ENCODE measurements at regions not wholly inside any gene's neighbourhood (a gene's known extent, or its start where the extent isn't known, plus 50 kb on each side); places are given as distances from the start of the nearest gene placed in this dataset.

- H3K4me3 ChIP-seq (replicated peaks in 1 of 2; ENCODE audit: low read depth in 1 of 2, low read length in 2 of 2) = no peak overlapping the region
- H3K79me2 ChIP-seq (ENCODE audit: insufficient read depth, low read length) = no peaks in the 10 kb centered on the region
- no peaks in the 10 kb centered on the region for H3K36me3 ChIP-seq (ENCODE audit: control insufficient read depth in 1 of 2, insufficient read depth in 2 of 2, low read length in 2 of 2)
- H3K27ac ChIP-seq (ENCODE audit: low read depth, low read length) = no peak overlapping the region
- peaks cover 27% of the 10 kb centered on the region for H3K27me3 ChIP-seq (ENCODE audit: insufficient read depth, low read length)
- BruUV-seq (replicated peaks) = no TSS peak
- 0 out of 4 replicates have a peak, but pooled peaks cover 0 to 3% of the 10 kb centered on the region in 2 experiments for H3K4me1 ChIP-seq (ENCODE audit: control insufficient read depth in 1 of 2, insufficient read depth in 2 of 2, low read length in 2 of 2)
- RAD21 ChIA-PET (ENCODE audit: low non-redundant PET in 1 of 2, low total read pairs in 2 of 2, uncharacterized antibody in 2 of 2, unreplicated experiment in 2 of 2) = no interaction called here
- ATAC-seq (no peak), DNase-seq (ENCODE audit: low read depth, low spot score) (no peak)
- TF ChIP-seq JUND (IDR thresholded peaks at IDR 0.05) (no peak), SP1 (IDR thresholded peaks at IDR 0.05; ENCODE audit: low read depth) (no peak), ATF3 (IDR thresholded peaks at IDR 0.05) (no peak), YY1 (IDR thresholded peaks at IDR 0.05; ENCODE audit: extremely low read depth, insufficient replicate concordance, low read depth, low read length) (no peak), POLR2A (IDR thresholded peaks at IDR 0.05; ENCODE audit: borderline replicate concordance, extremely low read depth, insufficient read depth, insufficient read length) (no peak), EZH2phosphoT487 (IDR thresholded peaks at IDR 0.05; ENCODE audit: borderline replicate concordance) (no peak), ELF1 (IDR thresholded peaks at IDR 0.05; ENCODE audit: borderline replicate concordance, low read depth) (no peak), REST (IDR thresholded peaks at IDR 0.05; ENCODE audit: low read depth) (no peak), TCF7L2 (IDR thresholded peaks at IDR 0.05; ENCODE audit: borderline replicate concordance, extremely low read depth, insufficient read depth, insufficient read length) (no peak), CTCF (IDR thresholded peaks at IDR 0.05 in 2 of 3, conservative IDR thresholded peaks at IDR 0.05 in 1 of 3; ENCODE audit: borderline replicate concordance in 1 of 3, insufficient read depth in 1 of 3, low read depth in 2 of 3, low read length in 2 of 3) (no peak), EZH2 (IDR thresholded peaks at IDR 0.05) (no peak), MAX (IDR thresholded peaks at IDR 0.05) (no peak), CBX3 (IDR thresholded peaks at IDR 0.05; ENCODE audit: low read depth) (no peak), SIN3A (IDR thresholded peaks at IDR 0.05; ENCODE audit: low read depth) (no peak), ZBTB33 (IDR thresholded peaks at IDR 0.05; ENCODE audit: extremely low read depth, insufficient replicate concordance, low read length) (no peak), POLR2AphosphoS5 (IDR thresholded peaks at IDR 0.05; ENCODE audit: low read depth, low read length) (no peak), EGR1 (IDR thresholded peaks at IDR 0.05; ENCODE audit: low read depth) (no peak), ZNF274 (IDR thresholded peaks at IDR 0.05; ENCODE audit: low read depth, low read length) (no peak), SRF (IDR thresholded peaks at IDR 0.05; ENCODE audit: low read depth) (no peak), RAD21 (IDR thresholded peaks at IDR 0.05; ENCODE audit: low read depth) (no peak)
- H3K9me3 ChIP-seq (ENCODE audit: control insufficient read depth in 1 of 2, insufficient read depth in 1 of 2, low read depth in 1 of 2, low read length in 2 of 2) = no peaks in the 10 kb centered on the region
- intact Hi-C loops (cut with micrococcal nuclease) = no loop called here
- no peak overlapping the region for H3K9ac ChIP-seq (ENCODE audit: low read length)
- no peak overlapping the region for H3K4me2 ChIP-seq (ENCODE audit: low read length)
- CTCF ChIA-PET = interaction anchor here (6.7 kb wide), 1 partner anchor 550 kb away, joined by 127 read pairs; no protein-coding TSS in a partner anchor
- H2AFZ ChIP-seq (ENCODE audit: low read depth, low read length, poor library complexity, severe bottlenecking) = no peak overlapping the region
- no peaks in the 10 kb centered on the region for H4K20me1 ChIP-seq (ENCODE audit: insufficient read depth)
- POLR2A ChIA-PET = no interaction called here
- no peaks in the 10 kb centered on the region for H3K9me2 ChIP-seq (ENCODE audit: insufficient read depth)
Measured at GRCh38 chr11:95703049-95703448, 86.5 kb downstream of the FAM76B start.

All from HCT116 (cell line).